K562 (cell line): ENCODE measurements at regions not wholly inside any gene's neighbourhood (a gene's known extent, or its start where the extent isn't known, plus 50 kb on each side); places are given as distances from the start of the nearest gene placed in this dataset.

Source experiments
- ATF1 ChIP-seq, 2 experiments: fragments of 450-650 bp in 1 of 2; IDR thresholded peaks; 2 replicates each; pipeline ENCODE4 v1.6.1; 2016; ENCODE audit warnings: missing compliant biosample characterization in 1 of 2, missing genetic modification characterization in 1 of 2
- EP300 ChIP-seq: IDR thresholded peaks from 2 replicates; pipeline ENCODE4 v1.6.1; 2012; ENCODE audit warnings: low read length, improper control_type of control experiment
- HMG20A ChIP-seq: fragments of 450-650 bp; formaldehyde crosslinking; conservative IDR thresholded peaks from 2 replicates; pipeline ENCODE4 v1.4.0; 2020; ENCODE audit warnings: mild to moderate bottlenecking, mixed read lengths
- NR2C2 ChIP-seq, 2 experiments: fragments of 200-800 bp in 1 of 2; sonication (Bioruptor generic) in 1 of 2; sonication (generic) in 1 of 2; formaldehyde crosslinking in 1 of 2; IDR thresholded peaks; 2 replicates each; pipeline versions ENCODE4 v1.6.1 to v1.8.0; 2016 to 2022; ENCODE audit warnings: mild to moderate bottlenecking in 1 of 2, missing compliant biosample characterization in 1 of 2, missing genetic modification characterization in 1 of 2, missing genetic modification reagents in 1 of 2
- RCOR1 ChIP-seq, 2 experiments: IDR thresholded peaks; 2 replicates each; pipeline ENCODE4 v1.6.1; 2012; ENCODE audit warnings: low read depth in 2 of 2, low read length in 2 of 2, borderline replicate concordance in 1 of 2, improper control_type of control experiment in 1 of 2
- TF ChIP-seq, protein P1 (sequence below): sonication (generic); formaldehyde crosslinking; IDR thresholded peaks from 2 replicates; pipeline ENCODE4 v1.8.0; 2023; ENCODE audit warnings: mild to moderate bottlenecking, missing genetic modification reagents
- TF ChIP-seq, protein P2 (sequence below), 2 experiments: IDR thresholded peaks in 1 of 2; conservative IDR thresholded peaks in 1 of 2; 2 replicates each; pipeline ENCODE4 v1.6.1; 2016; ENCODE audit warnings: low read depth in 2 of 2, mild to moderate bottlenecking in 1 of 2, missing compliant biosample characterization in 1 of 2, missing genetic modification characterization in 1 of 2, moderate library complexity in 1 of 2
- TF ChIP-seq, protein P3 (sequence below): fragments of 450-650 bp; IDR thresholded peaks from 2 replicates; pipeline ENCODE4 v1.6.1; 2017; ENCODE audit warnings: mild to moderate bottlenecking, moderate library complexity

DNA sequence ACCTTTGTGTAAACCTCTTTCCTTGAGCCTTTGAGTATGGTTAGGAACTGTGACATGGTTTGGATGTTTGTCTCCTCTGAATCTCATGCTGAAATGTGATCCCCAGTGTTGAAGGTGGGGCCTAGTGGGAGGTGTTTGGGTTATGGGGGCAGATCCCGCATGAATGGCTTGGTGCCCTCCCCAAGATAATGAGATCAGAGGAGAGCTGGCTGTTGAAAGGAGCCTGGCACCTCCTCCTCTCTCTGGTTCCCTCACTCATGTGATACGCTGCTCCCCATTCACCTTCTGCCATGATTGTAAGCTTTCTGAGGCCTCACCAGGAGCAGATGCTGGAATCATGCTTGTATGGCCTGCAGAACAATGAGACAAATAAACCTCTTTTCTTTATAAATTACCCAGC is 1110.2 kb downstream of the CDH11 start:
- TF ChIP-seq RCOR1 (IDR thresholded peaks at IDR 0.05; ENCODE audit: borderline replicate concordance in 1 of 2, low read depth in 2 of 2, low read length in 2 of 2) (no peak), ATF1 (CRISPR knock-in tag; IDR thresholded peaks at IDR 0.05) (no peak), ATF1 (tag; IDR thresholded peaks at IDR 0.05) (no peak), HMG20A (CRISPR knock-in tag) (no peak), NR2C2 (CRISPR knock-in tag; IDR thresholded peaks at IDR 0.05) (no peak), NR2C2 (tag; IDR thresholded peaks at IDR 0.05) (no peak), EP300 (no peak)
- TF ChIP-seq, protein P1, sequence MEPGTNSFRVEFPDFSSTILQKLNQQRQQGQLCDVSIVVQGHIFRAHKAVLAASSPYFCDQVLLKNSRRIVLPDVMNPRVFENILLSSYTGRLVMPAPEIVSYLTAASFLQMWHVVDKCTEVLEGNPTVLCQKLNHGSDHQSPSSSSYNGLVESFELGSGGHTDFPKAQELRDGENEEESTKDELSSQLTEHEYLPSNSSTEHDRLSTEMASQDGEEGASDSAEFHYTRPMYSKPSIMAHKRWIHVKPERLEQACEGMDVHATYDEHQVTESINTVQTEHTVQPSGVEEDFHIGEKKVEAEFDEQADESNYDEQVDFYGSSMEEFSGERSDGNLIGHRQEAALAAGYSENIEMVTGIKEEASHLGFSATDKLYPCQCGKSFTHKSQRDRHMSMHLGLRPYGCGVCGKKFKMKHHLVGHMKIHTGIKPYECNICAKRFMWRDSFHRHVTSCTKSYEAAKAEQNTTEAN (CRISPR knock-in tag) = no peak
- TF ChIP-seq, protein P2, sequence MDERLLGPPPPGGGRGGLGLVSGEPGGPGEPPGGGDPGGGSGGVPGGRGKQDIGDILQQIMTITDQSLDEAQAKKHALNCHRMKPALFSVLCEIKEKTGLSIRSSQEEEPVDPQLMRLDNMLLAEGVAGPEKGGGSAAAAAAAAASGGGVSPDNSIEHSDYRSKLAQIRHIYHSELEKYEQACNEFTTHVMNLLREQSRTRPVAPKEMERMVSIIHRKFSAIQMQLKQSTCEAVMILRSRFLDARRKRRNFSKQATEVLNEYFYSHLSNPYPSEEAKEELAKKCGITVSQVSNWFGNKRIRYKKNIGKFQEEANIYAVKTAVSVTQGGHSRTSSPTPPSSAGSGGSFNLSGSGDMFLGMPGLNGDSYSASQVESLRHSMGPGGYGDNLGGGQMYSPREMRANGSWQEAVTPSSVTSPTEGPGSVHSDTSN (CRISPR knock-in tag; IDR thresholded peaks at IDR 0.05; ENCODE audit: low read depth) = no peak
- TF ChIP-seq, protein P2 (tag; conservative IDR thresholded peaks at IDR 0.05; ENCODE audit: low read depth) = no peak
- TF ChIP-seq, protein P3, sequence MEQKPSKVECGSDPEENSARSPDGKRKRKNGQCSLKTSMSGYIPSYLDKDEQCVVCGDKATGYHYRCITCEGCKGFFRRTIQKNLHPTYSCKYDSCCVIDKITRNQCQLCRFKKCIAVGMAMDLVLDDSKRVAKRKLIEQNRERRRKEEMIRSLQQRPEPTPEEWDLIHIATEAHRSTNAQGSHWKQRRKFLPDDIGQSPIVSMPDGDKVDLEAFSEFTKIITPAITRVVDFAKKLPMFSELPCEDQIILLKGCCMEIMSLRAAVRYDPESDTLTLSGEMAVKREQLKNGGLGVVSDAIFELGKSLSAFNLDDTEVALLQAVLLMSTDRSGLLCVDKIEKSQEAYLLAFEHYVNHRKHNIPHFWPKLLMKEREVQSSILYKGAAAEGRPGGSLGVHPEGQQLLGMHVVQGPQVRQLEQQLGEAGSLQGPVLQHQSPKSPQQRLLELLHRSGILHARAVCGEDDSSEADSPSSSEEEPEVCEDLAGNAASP = no peak
